ENCODE measurements at regions not wholly inside any gene's neighbourhood (a gene's known extent, or its start where the extent isn't known, plus 50 kb on each side); places are given as distances from the start of the nearest gene placed in this dataset.
"Not testable (repeated sequence)": the region's sequence is repeated elsewhere in the genome, so short reads cannot be mapped to it uniquely, and the experiment has no call there.

DNA sequence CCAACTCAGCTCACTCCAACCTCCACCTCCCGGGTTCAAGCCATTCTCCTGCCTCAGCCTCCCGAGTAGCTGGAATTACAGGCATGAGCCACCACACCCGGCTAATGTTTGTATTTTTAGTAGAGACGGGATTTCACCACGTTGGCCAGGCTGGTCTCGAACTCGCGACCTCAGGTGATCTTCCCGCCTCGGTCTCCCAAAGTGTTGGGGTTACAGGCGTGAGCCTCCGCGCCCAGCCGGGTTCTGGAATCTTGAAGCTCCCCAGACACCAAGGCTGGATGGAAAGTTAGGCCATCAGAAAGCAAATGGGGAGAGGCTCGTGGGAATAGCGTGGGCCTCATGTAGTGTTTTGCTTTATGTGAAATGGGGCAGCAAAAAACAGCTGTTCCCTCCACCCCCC, 81.0 kb upstream of the PPP2R3B start:
- TF ChIP-seq CTCF (IDR thresholded peaks at IDR 0.05; ENCODE audit: low read depth, low read length, poor library complexity, severe bottlenecking); EZH2phosphoT487 (IDR thresholded peaks at IDR 0.05; ENCODE audit: borderline replicate concordance, low read length): not testable (repeated sequence)
